ENCODE measurements at regions not wholly inside any gene's neighbourhood (a gene's known extent, or its start where the extent isn't known, plus 50 kb on each side); places are given as distances from the start of the nearest gene placed in this dataset.

DNA sequence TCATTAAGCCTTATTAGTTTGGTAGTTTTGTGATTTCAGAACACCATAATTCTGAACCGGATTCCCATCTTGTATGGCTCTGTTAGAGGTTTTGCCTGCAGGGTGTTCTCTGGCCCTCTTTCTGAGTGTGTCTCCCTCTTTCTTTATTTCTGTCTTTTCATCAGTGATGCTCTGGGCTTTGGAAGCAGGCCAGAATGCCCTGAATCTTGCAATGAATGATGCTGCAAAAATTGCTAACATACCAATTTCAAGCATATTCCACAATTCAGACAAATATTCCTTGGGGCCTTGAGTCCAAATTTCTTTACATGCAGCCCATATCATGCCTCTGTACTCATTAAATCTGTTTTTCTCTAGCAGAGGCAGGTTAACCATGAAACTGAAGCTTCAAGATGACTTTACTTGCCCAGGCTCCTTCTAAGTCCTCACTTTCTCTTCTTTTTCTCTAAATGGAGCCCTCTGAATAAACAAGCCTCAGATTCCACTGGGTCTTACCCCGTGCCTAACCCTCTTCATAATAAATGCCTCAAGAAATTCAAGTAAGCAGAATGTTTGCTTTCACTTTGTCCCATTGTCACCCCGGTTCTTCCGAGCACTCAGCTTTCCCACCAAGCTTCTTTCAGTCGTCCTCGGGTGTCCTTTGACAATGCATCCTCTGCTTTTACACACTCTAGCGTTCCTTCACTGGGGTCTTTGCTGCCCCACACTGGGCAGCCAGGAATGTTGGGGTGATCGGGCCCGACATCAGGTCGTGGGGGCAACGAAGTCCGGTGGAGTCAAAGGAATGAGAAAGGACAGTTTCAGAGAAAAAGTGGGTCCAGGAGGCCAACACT, 78.8 kb upstream of the SLC38A4 start:
- TF ChIP-seq, protein P1, sequence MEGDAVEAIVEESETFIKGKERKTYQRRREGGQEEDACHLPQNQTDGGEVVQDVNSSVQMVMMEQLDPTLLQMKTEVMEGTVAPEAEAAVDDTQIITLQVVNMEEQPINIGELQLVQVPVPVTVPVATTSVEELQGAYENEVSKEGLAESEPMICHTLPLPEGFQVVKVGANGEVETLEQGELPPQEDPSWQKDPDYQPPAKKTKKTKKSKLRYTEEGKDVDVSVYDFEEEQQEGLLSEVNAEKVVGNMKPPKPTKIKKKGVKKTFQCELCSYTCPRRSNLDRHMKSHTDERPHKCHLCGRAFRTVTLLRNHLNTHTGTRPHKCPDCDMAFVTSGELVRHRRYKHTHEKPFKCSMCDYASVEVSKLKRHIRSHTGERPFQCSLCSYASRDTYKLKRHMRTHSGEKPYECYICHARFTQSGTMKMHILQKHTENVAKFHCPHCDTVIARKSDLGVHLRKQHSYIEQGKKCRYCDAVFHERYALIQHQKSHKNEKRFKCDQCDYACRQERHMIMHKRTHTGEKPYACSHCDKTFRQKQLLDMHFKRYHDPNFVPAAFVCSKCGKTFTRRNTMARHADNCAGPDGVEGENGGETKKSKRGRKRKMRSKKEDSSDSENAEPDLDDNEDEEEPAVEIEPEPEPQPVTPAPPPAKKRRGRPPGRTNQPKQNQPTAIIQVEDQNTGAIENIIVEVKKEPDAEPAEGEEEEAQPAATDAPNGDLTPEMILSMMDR (IDR thresholded peaks at IDR 0.05), result no peak
- TF ChIP-seq POLR2A (IDR thresholded peaks at IDR 0.05), result no peak

Measured in thyroid gland (tissue), 4 donors.